ENCODE measurements at regions not wholly inside any gene's neighbourhood (a gene's known extent, or its start where the extent isn't known, plus 50 kb on each side); places are given as distances from the start of the nearest gene placed in this dataset.
"Not testable (repeated sequence)": the region's sequence is repeated elsewhere in the genome, so short reads cannot be mapped to it uniquely, and the experiment has no call there.

- H3K9me3 Mint-ChIP-seq (ENCODE audit: low read depth, unreplicated experiment); H3K36me3 Mint-ChIP-seq (ENCODE audit: insufficient read depth, unreplicated experiment); H3K27ac Mint-ChIP-seq (ENCODE audit: unreplicated experiment); DNase-seq; BruUV-seq (replicated peaks); intact Hi-C loops (cut with micrococcal nuclease; ENCODE audit: unreplicated experiment); H3K4me3 Mint-ChIP-seq (ENCODE audit: low read depth, unreplicated experiment); H3K4me1 Mint-ChIP-seq (ENCODE audit: low read depth, unreplicated experiment): not testable (repeated sequence)
- CTCF ChIA-PET = interaction anchor here (0.7 kb wide), 1 partner anchor 30 kb away, joined by 3 read pairs; no protein-coding TSS in a partner anchor
- TF ChIP-seq CTCF (IDR thresholded peaks at IDR 0.05; ENCODE audit: unreplicated experiment) = peak; percentile 26
- H3K27me3 Mint-ChIP-seq (ENCODE audit: unreplicated experiment) = peaks cover 74% of the 10 kb centered on the region
Observed at GRCh38 chr11:3564383-3564782, 77.4 kb downstream of the ART5 start.

- H3K27ac Mint-ChIP-seq (ENCODE audit: unreplicated experiment); BruUV-seq (replicated peaks); DNase-seq; intact Hi-C loops (cut with micrococcal nuclease; ENCODE audit: unreplicated experiment); H3K36me3 Mint-ChIP-seq (ENCODE audit: insufficient read depth, unreplicated experiment); H3K4me3 Mint-ChIP-seq (ENCODE audit: low read depth, unreplicated experiment); H3K4me1 Mint-ChIP-seq (ENCODE audit: low read depth, unreplicated experiment); H3K9me3 Mint-ChIP-seq (ENCODE audit: low read depth, unreplicated experiment); CTCF ChIA-PET: not testable (repeated sequence)
- H3K27me3 Mint-ChIP-seq (ENCODE audit: unreplicated experiment) = peaks cover 58% of the 10 kb centered on the region
Observed at GRCh38 chr11:3554621-3555020, 87.2 kb downstream of the ART5 start.

GRCh38 chr11:3544990-3545389, 96.8 kb downstream of the ART5 start:
- DNase-seq; CTCF ChIA-PET; intact Hi-C loops (cut with micrococcal nuclease; ENCODE audit: unreplicated experiment); H3K36me3 Mint-ChIP-seq (ENCODE audit: insufficient read depth, unreplicated experiment); BruUV-seq (replicated peaks); H3K4me1 Mint-ChIP-seq (ENCODE audit: low read depth, unreplicated experiment); H3K27ac Mint-ChIP-seq (ENCODE audit: unreplicated experiment); H3K4me3 Mint-ChIP-seq (ENCODE audit: low read depth, unreplicated experiment); H3K9me3 Mint-ChIP-seq (ENCODE audit: low read depth, unreplicated experiment): not testable (repeated sequence)
- H3K27me3 Mint-ChIP-seq (ENCODE audit: unreplicated experiment) = peaks cover 74% of the 10 kb centered on the region

- DNase-seq; H3K4me3 Mint-ChIP-seq (ENCODE audit: low read depth, unreplicated experiment); intact Hi-C loops (cut with micrococcal nuclease; ENCODE audit: unreplicated experiment); H3K27ac Mint-ChIP-seq (ENCODE audit: unreplicated experiment); CTCF ChIA-PET; H3K4me1 Mint-ChIP-seq (ENCODE audit: low read depth, unreplicated experiment); BruUV-seq (replicated peaks); H3K36me3 Mint-ChIP-seq (ENCODE audit: insufficient read depth, unreplicated experiment): not testable (repeated sequence)
- H3K9me3 Mint-ChIP-seq (ENCODE audit: low read depth, unreplicated experiment) = peaks cover 11% of the 10 kb centered on the region
- H3K27me3 Mint-ChIP-seq (ENCODE audit: unreplicated experiment) = peaks cover 28% of the 10 kb centered on the region
Observed at GRCh38 chr11:3538220-3538619, 103.6 kb downstream of the ART5 start.

GRCh38 chr11:3537254-3537653, 104.5 kb downstream of the ART5 start:
- H3K9me3 Mint-ChIP-seq (ENCODE audit: low read depth, unreplicated experiment) = peaks cover 11% of the 10 kb centered on the region
- H3K4me1 Mint-ChIP-seq (ENCODE audit: low read depth, unreplicated experiment); H3K4me3 Mint-ChIP-seq (ENCODE audit: low read depth, unreplicated experiment); DNase-seq; H3K36me3 Mint-ChIP-seq (ENCODE audit: insufficient read depth, unreplicated experiment); intact Hi-C loops (cut with micrococcal nuclease; ENCODE audit: unreplicated experiment); H3K27ac Mint-ChIP-seq (ENCODE audit: unreplicated experiment); BruUV-seq (replicated peaks); CTCF ChIA-PET: not testable (repeated sequence)
- peaks cover 20% of the 10 kb centered on the region for H3K27me3 Mint-ChIP-seq (ENCODE audit: unreplicated experiment)

- H3K4me3 Mint-ChIP-seq (ENCODE audit: low read depth, unreplicated experiment); H3K9me3 Mint-ChIP-seq (ENCODE audit: low read depth, unreplicated experiment); H3K27ac Mint-ChIP-seq (ENCODE audit: unreplicated experiment); CTCF ChIA-PET; DNase-seq; intact Hi-C loops (cut with micrococcal nuclease; ENCODE audit: unreplicated experiment); H3K36me3 Mint-ChIP-seq (ENCODE audit: insufficient read depth, unreplicated experiment); BruUV-seq (replicated peaks); H3K4me1 Mint-ChIP-seq (ENCODE audit: low read depth, unreplicated experiment): not testable (repeated sequence)
- peaks cover 20% of the 10 kb centered on the region for H3K27me3 Mint-ChIP-seq (ENCODE audit: unreplicated experiment)
Observed at GRCh38 chr11:3532958-3533357, 108.8 kb downstream of the ART5 start.

GRCh38 chr11:3531280-3531679, 110.5 kb downstream of the ART5 start:
- peaks cover 19% of the 10 kb centered on the region for H3K27me3 Mint-ChIP-seq (ENCODE audit: unreplicated experiment)
- H3K4me3 Mint-ChIP-seq (ENCODE audit: low read depth, unreplicated experiment); H3K9me3 Mint-ChIP-seq (ENCODE audit: low read depth, unreplicated experiment); intact Hi-C loops (cut with micrococcal nuclease; ENCODE audit: unreplicated experiment); H3K36me3 Mint-ChIP-seq (ENCODE audit: insufficient read depth, unreplicated experiment); H3K4me1 Mint-ChIP-seq (ENCODE audit: low read depth, unreplicated experiment); CTCF ChIA-PET; DNase-seq; BruUV-seq (replicated peaks); H3K27ac Mint-ChIP-seq (ENCODE audit: unreplicated experiment): not testable (repeated sequence)

GRCh38 chr11:3523567-3523966, 118.2 kb downstream of the ART5 start:
- BruUV-seq (replicated peaks); DNase-seq; CTCF ChIA-PET; H3K4me3 Mint-ChIP-seq (ENCODE audit: low read depth, unreplicated experiment); H3K36me3 Mint-ChIP-seq (ENCODE audit: insufficient read depth, unreplicated experiment); H3K27ac Mint-ChIP-seq (ENCODE audit: unreplicated experiment); intact Hi-C loops (cut with micrococcal nuclease; ENCODE audit: unreplicated experiment); H3K4me1 Mint-ChIP-seq (ENCODE audit: low read depth, unreplicated experiment); H3K9me3 Mint-ChIP-seq (ENCODE audit: low read depth, unreplicated experiment): not testable (repeated sequence)
- H3K27me3 Mint-ChIP-seq (ENCODE audit: unreplicated experiment) = peaks cover 34% of the 10 kb centered on the region

- DNase-seq; BruUV-seq (replicated peaks); H3K4me3 Mint-ChIP-seq (ENCODE audit: low read depth, unreplicated experiment); intact Hi-C loops (cut with micrococcal nuclease; ENCODE audit: unreplicated experiment); CTCF ChIA-PET; H3K4me1 Mint-ChIP-seq (ENCODE audit: low read depth, unreplicated experiment); H3K27ac Mint-ChIP-seq (ENCODE audit: unreplicated experiment); H3K9me3 Mint-ChIP-seq (ENCODE audit: low read depth, unreplicated experiment); H3K36me3 Mint-ChIP-seq (ENCODE audit: insufficient read depth, unreplicated experiment): not testable (repeated sequence)
- H3K27me3 Mint-ChIP-seq (ENCODE audit: unreplicated experiment) = peaks cover 47% of the 10 kb centered on the region
Observed at GRCh38 chr11:3520905-3521304, 120.9 kb downstream of the ART5 start.

- not testable (repeated sequence) for BruUV-seq (replicated peaks)
Observed at GRCh38 chr11:3519841-3520240, 122.0 kb downstream of the ART5 start.

More at GRCh38 chr11:3519841-3520240, 122.0 kb downstream of the ART5 start:
- CTCF ChIA-PET; intact Hi-C loops (cut with micrococcal nuclease; ENCODE audit: unreplicated experiment); H3K4me1 Mint-ChIP-seq (ENCODE audit: low read depth, unreplicated experiment); H3K36me3 Mint-ChIP-seq (ENCODE audit: insufficient read depth, unreplicated experiment); H3K4me3 Mint-ChIP-seq (ENCODE audit: low read depth, unreplicated experiment); H3K27ac Mint-ChIP-seq (ENCODE audit: unreplicated experiment); H3K9me3 Mint-ChIP-seq (ENCODE audit: low read depth, unreplicated experiment); DNase-seq: not testable (repeated sequence)
- H3K27me3 Mint-ChIP-seq (ENCODE audit: unreplicated experiment) = peaks cover 58% of the 10 kb centered on the region
